ENCODE measurements at regions not wholly inside any gene's neighbourhood (a gene's known extent, or its start where the extent isn't known, plus 50 kb on each side); places are given as distances from the start of the nearest gene placed in this dataset.

- TF ChIP-seq POLR2AphosphoS5 (IDR thresholded peaks at IDR 0.05; ENCODE audit: low read depth, low read length) (no peak), POLR2A (IDR thresholded peaks at IDR 0.05; ENCODE audit: low read depth, low read length) (no peak), TAF1 (IDR thresholded peaks at IDR 0.05; ENCODE audit: low read depth, low read length) (no peak), SPI1 (IDR thresholded peaks at IDR 0.05; ENCODE audit: low read depth, low read length) (no peak), POU2F2 (IDR thresholded peaks at IDR 0.05; ENCODE audit: low read depth, low read length) (no peak), PAX5 (IDR thresholded peaks at IDR 0.05; ENCODE audit: insufficient read depth, low read length, severe bottlenecking) (no peak)
These were observed 1160.2 kb downstream of the TMEM121 start for GRCh38 chr14:106686533-106686932.
